Breast epithelium (tissue), 3 donors: ENCODE measurements at regions not wholly inside any gene's neighbourhood (a gene's known extent, or its start where the extent isn't known, plus 50 kb on each side); places are given as distances from the start of the nearest gene placed in this dataset.

Source experiments
- POLR2A ChIP-seq: fragments of 450-650 bp; IDR thresholded peaks from one replicate; pipeline ENCODE4 v1.6.1; 2016; ENCODE audit warnings: antibody characterized with exemption, mild to moderate bottlenecking, moderate library complexity
- POLR2AphosphoS5 ChIP-seq, 3 donors: sonication (generic); formaldehyde crosslinking; IDR thresholded peaks; one replicate each; pipeline ENCODE4 v1.6.1; 2017; ENCODE audit warnings: antibody characterized with exemption in 3 of 3
- TF ChIP-seq, protein P1 (sequence below), 3 donors: fragments of 450-650 bp; IDR thresholded peaks; one replicate each; pipeline ENCODE4 v1.5.1; 2016 to 2017; ENCODE audit warnings: antibody characterized with exemption in 3 of 3, mild to moderate bottlenecking in 3 of 3, moderate library complexity in 3 of 3

DNA sequence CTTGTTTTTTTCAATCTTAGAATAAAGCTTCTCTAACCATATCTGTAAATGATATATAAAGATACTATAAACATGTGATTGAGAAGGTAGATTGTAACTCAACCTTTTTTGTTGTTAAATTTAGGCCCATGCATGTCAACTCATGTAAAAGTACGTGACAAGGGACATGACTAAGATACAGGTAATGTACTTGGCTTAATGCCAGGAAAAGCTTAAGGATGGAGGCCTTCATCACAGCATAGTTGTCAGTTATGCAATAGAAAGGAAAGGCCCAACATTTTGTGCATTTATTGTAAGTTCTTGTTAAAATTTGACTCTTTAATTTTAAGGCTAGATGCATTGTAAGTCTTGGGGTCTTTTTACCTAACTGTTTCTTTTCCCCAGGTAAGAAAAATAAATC, 305.1 kb downstream of the LTN1 start:
- no peak for TF ChIP-seq POLR2A
- TF ChIP-seq, protein P1, sequence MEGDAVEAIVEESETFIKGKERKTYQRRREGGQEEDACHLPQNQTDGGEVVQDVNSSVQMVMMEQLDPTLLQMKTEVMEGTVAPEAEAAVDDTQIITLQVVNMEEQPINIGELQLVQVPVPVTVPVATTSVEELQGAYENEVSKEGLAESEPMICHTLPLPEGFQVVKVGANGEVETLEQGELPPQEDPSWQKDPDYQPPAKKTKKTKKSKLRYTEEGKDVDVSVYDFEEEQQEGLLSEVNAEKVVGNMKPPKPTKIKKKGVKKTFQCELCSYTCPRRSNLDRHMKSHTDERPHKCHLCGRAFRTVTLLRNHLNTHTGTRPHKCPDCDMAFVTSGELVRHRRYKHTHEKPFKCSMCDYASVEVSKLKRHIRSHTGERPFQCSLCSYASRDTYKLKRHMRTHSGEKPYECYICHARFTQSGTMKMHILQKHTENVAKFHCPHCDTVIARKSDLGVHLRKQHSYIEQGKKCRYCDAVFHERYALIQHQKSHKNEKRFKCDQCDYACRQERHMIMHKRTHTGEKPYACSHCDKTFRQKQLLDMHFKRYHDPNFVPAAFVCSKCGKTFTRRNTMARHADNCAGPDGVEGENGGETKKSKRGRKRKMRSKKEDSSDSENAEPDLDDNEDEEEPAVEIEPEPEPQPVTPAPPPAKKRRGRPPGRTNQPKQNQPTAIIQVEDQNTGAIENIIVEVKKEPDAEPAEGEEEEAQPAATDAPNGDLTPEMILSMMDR (IDR thresholded peaks at IDR 0.05) = no peak
- TF ChIP-seq POLR2AphosphoS5 (IDR thresholded peaks at IDR 0.05) = no peak
